H1 (cell line): ENCODE measurements at regions not wholly inside any gene's neighbourhood (a gene's known extent, or its start where the extent isn't known, plus 50 kb on each side); places are given as distances from the start of the nearest gene placed in this dataset.

ENCODE experiments used
- CTCF ChIA-PET: fragments of 300-600 bp; sonication (Branson Sonifier 250); formaldehyde crosslinking; loops from one replicate; lab custom pipeline; 2021; ENCODE audit not compliant: partially characterized antibody; lab: Charles Lee
- POLR2A ChIA-PET: fragments of 300-600 bp; sonication (Branson Sonifier 250); formaldehyde crosslinking; loops from one replicate; lab custom pipeline; 2021; ENCODE audit warnings: inconsistent platforms; ENCODE audit not compliant: partially characterized antibody; lab: Charles Lee
- DNase-seq, 2 experiments: peaks; one replicate each; pipeline versions ENCODE4 v3.0.0 to v3.0.0-alpha.2; 2010 to 2022; ENCODE audit warnings: low spot score in 2 of 2, low read depth in 1 of 2, mixed read lengths in 1 of 2
- FAIRE-seq: peaks from 2 replicates; lab custom pipeline; 2011; peaks lifted over from hg19 to GRCh38; lab: Jason Lieb, UNC
- H2AFZ ChIP-seq: 2 replicates; pipeline ENCODE4 v1.8.1; 2012; ENCODE audit warnings: low read length, inconsistent platforms
- H2AK5ac ChIP-seq: 2 replicates; pipeline ENCODE4 v1.6.1; 2013; ENCODE audit warnings: low read depth, low read length
- H2BK120ac ChIP-seq: replicated peaks from 2 replicates; pipeline ENCODE3; 2013; ENCODE audit warnings: low read depth, low read length, inconsistent platforms
- H2BK12ac ChIP-seq: 2 replicates; pipeline ENCODE4 v1.6.1; 2013; ENCODE audit warnings: low read depth, low read length
- H2BK15ac ChIP-seq: 2 replicates; pipeline ENCODE4 v1.6.1; 2013; ENCODE audit warnings: low read length
- H2BK20ac ChIP-seq: 2 replicates; pipeline ENCODE4 v1.6.1; 2013; ENCODE audit warnings: low read length
- H2BK5ac ChIP-seq: 2 replicates; pipeline ENCODE4 v1.6.1; 2013; ENCODE audit warnings: low read depth, low read length
- H3K14ac ChIP-seq: 2 replicates; pipeline ENCODE4 v1.6.1; 2013; ENCODE audit warnings: inconsistent platforms; ENCODE audit not compliant: insufficient read length
- H3K18ac ChIP-seq: 2 replicates; pipeline ENCODE4 v1.6.1; 2013; ENCODE audit warnings: low read length; ENCODE audit errors: extremely low read depth
- H3K23ac ChIP-seq: 2 replicates; pipeline ENCODE4 v1.6.1; 2013; ENCODE audit warnings: inconsistent platforms; ENCODE audit not compliant: insufficient read length
- H3K23me2 ChIP-seq: 2 replicates; pipeline ENCODE4 v1.6.1; 2013; ENCODE audit warnings: low read depth, low read length
- H3K27ac ChIP-seq: 2 replicates; pipeline ENCODE4 v1.6.1; 2011; ENCODE audit warnings: low read depth, low read length, inconsistent platforms
- H3K27me3 ChIP-seq, 4 experiments: replicated peaks in 1 of 4; 1 replicate in 1 of 4; 2 replicates in 3 of 4; pipeline versions ENCODE4 v1.6.1 to v1.8.1; 2011 to 2013; ENCODE audit warnings: low read length in 3 of 4, mild to moderate bottlenecking in 3 of 4, inconsistent platforms in 2 of 4, mixed read lengths in 2 of 4, moderate library complexity in 1 of 4; ENCODE audit not compliant: control insufficient read depth in 3 of 4, insufficient read depth in 3 of 4; ENCODE audit errors: extremely low read depth in 1 of 4
- H3K36me3 ChIP-seq, 4 experiments: 2 replicates each; pipeline versions ENCODE4 v1.6.1 to v1.8.1; 2011 to 2013; ENCODE audit warnings: mild to moderate bottlenecking in 4 of 4, low read length in 3 of 4, moderate library complexity in 2 of 4, control low read depth in 1 of 4, inconsistent platforms in 1 of 4; ENCODE audit not compliant: insufficient read depth in 4 of 4, control insufficient read depth in 2 of 4
- H3K4ac ChIP-seq: replicated peaks from 2 replicates; pipeline ENCODE3; 2013; ENCODE audit warnings: low read length, low read depth, mixed read lengths, inconsistent platforms; ENCODE audit not compliant: insufficient read length
- H3K4me1 ChIP-seq, 4 experiments: replicated peaks in 1 of 4; 1 replicate in 1 of 4; 2 replicates in 3 of 4; pipeline versions ENCODE4 v1.6.1 to v1.8.1; 2011 to 2013; ENCODE audit warnings: low read length in 3 of 4, inconsistent platforms in 2 of 4, mixed read lengths in 1 of 4; ENCODE audit not compliant: insufficient read depth in 4 of 4, control insufficient read depth in 3 of 4
- H3K4me2 ChIP-seq, 2 experiments: 2 replicates each; pipeline versions ENCODE4 v1.6.1 to v1.8.1; 2011 to 2013; ENCODE audit warnings: low read depth in 2 of 2, low read length in 2 of 2, control low read depth in 1 of 2, inconsistent platforms in 1 of 2, mild to moderate bottlenecking in 1 of 2; ENCODE audit not compliant: insufficient read depth in 1 of 2
- H3K4me3 ChIP-seq, 4 experiments: fragments of 200-600, 300-600 bp in 1 of 4; sonication (generic), shearing (Covaris generic), sonication (Bioruptor Twin) in 1 of 4; 2 replicates each; pipeline versions ENCODE4 v1.5.1 to v1.8.1; 2011 to 2016; ENCODE audit warnings: low read length in 4 of 4, low read depth in 3 of 4, control low read depth in 2 of 4, inconsistent platforms in 2 of 4, mild to moderate bottlenecking in 2 of 4, mixed read lengths in 1 of 4, moderate library complexity in 1 of 4; ENCODE audit not compliant: insufficient read depth in 2 of 4; ENCODE audit errors: extremely low read depth in 1 of 4
- H3K56ac ChIP-seq: replicated peaks from 2 replicates; pipeline ENCODE3; 2013; ENCODE audit warnings: low read depth, mild to moderate bottlenecking, mixed read lengths, low read length, inconsistent platforms; ENCODE audit not compliant: insufficient read length
- H3K79me1 ChIP-seq: 2 replicates; pipeline ENCODE4 v1.6.1; 2013; ENCODE audit warnings: low read depth, low read length, control low read depth
- H3K79me2 ChIP-seq, 2 experiments: 2 replicates each; pipeline versions ENCODE4 v1.6.1 to v1.8.1; 2012 to 2013; ENCODE audit warnings: low read length in 2 of 2, mild to moderate bottlenecking in 2 of 2, inconsistent platforms in 1 of 2; ENCODE audit not compliant: insufficient read depth in 2 of 2, control insufficient read depth in 1 of 2
- H3K9ac ChIP-seq, 4 experiments: replicated peaks in 1 of 4; 1 replicate in 1 of 4; 2 replicates in 3 of 4; pipeline versions ENCODE4 v1.6.1 to v1.8.1; 2011 to 2013; ENCODE audit warnings: low read depth in 3 of 4, low read length in 3 of 4, control low read depth in 2 of 4, mild to moderate bottlenecking in 2 of 4, moderate library complexity in 2 of 4, inconsistent platforms in 1 of 4; ENCODE audit errors: extremely low read depth in 1 of 4
- H3K9me3 ChIP-seq, 2 experiments: 2 replicates each; pipeline versions ENCODE4 v1.6.1 to v1.8.1; 2012 to 2013; ENCODE audit warnings: mild to moderate bottlenecking in 2 of 2, moderate library complexity in 2 of 2, control low read depth in 1 of 2, inconsistent platforms in 1 of 2, low read depth in 1 of 2, low read length in 1 of 2, mixed read lengths in 1 of 2; ENCODE audit not compliant: insufficient read depth in 2 of 2
- H4K20me1 ChIP-seq, 2 experiments: replicated peaks in 1 of 2; 2 replicates each; pipeline versions ENCODE3 to v1.8.1; 2011 to 2013; ENCODE audit warnings: inconsistent platforms in 2 of 2, low read length in 2 of 2, mild to moderate bottlenecking in 1 of 2; ENCODE audit not compliant: insufficient read depth in 2 of 2, control insufficient read depth in 1 of 2
- H4K5ac ChIP-seq: 2 replicates; pipeline ENCODE4 v1.6.1; 2013; ENCODE audit warnings: low read length, low read depth, mixed read lengths, inconsistent platforms; ENCODE audit not compliant: insufficient read length
- H4K8ac ChIP-seq: 2 replicates; pipeline ENCODE4 v1.8.0; 2013; ENCODE audit warnings: mild to moderate bottlenecking, moderate library complexity, low read length, inconsistent platforms; ENCODE audit not compliant: insufficient read depth; ENCODE audit errors: extremely low read depth
- H4K91ac ChIP-seq: replicated peaks from 2 replicates; pipeline ENCODE3; 2013; ENCODE audit warnings: low read length, mixed read lengths, inconsistent platforms; ENCODE audit not compliant: insufficient read length
- ASH2L ChIP-seq: fragments of 200-600, 300-600 bp; sonication (generic); IDR thresholded peaks from one replicate; pipeline ENCODE4 v1.7.1; 2017; ENCODE audit warnings: low read length
- ATF3 ChIP-seq: IDR thresholded peaks from 2 replicates; pipeline ENCODE4 v1.6.1; 2011; ENCODE audit warnings: low read depth, mild to moderate bottlenecking, low read length; ENCODE audit not compliant: insufficient read depth
- BRCA1 ChIP-seq: IDR thresholded peaks from 2 replicates; pipeline ENCODE4 v1.6.1; 2012; ENCODE audit warnings: low read depth, low read length, improper control_type of control experiment
- CHD1 ChIP-seq: IDR thresholded peaks from 2 replicates; pipeline ENCODE4 v1.6.1; 2012; ENCODE audit warnings: low read depth, low read length, improper control_type of control experiment
- EP300 ChIP-seq, 2 experiments: IDR thresholded peaks; 1 replicate in 1 of 2; 2 replicates in 1 of 2; pipeline ENCODE4 v1.6.1; 2011 to 2012; ENCODE audit warnings: low read depth in 2 of 2, low read length in 2 of 2, mild to moderate bottlenecking in 2 of 2, borderline replicate concordance in 1 of 2, inconsistent platforms in 1 of 2, moderate library complexity in 1 of 2
- GABPA ChIP-seq: IDR thresholded peaks from 2 replicates; pipeline ENCODE4 v1.6.1; 2011; ENCODE audit warnings: mild to moderate bottlenecking, low read length, moderate library complexity, borderline replicate concordance; ENCODE audit not compliant: insufficient read depth
- GTF2F1 ChIP-seq: IDR thresholded peaks from 2 replicates; pipeline ENCODE4 v1.6.1; 2012; ENCODE audit warnings: low read depth, low read length, improper control_type of control experiment, borderline replicate concordance
- JUND ChIP-seq: IDR thresholded peaks from 2 replicates; pipeline ENCODE4 v1.6.1; 2011; ENCODE audit warnings: mild to moderate bottlenecking, improper control_type of control experiment, low read length
- KDM5A ChIP-seq: fragments of 200-600 bp; IDR thresholded peaks from 2 replicates; pipeline ENCODE4 v1.7.1; 2012; ENCODE audit warnings: mild to moderate bottlenecking, low read length, inconsistent platforms, mixed read lengths
- RBBP5 ChIP-seq: IDR thresholded peaks from 2 replicates; pipeline ENCODE4 v1.7.1; 2012; ENCODE audit warnings: low read depth, mild to moderate bottlenecking, inconsistent platforms, low read length, moderate library complexity, borderline replicate concordance
- RXRA ChIP-seq: IDR thresholded peaks from 2 replicates; pipeline ENCODE4 v1.6.1; 2011; ENCODE audit warnings: low read depth, mild to moderate bottlenecking, low read length, moderate library complexity; ENCODE audit not compliant: insufficient read depth
- SIRT6 ChIP-seq: IDR thresholded peaks from one replicate; pipeline ENCODE4 v1.7.1; 2012; ENCODE audit warnings: low read length, inconsistent platforms
- SP1 ChIP-seq: IDR thresholded peaks from 2 replicates; pipeline ENCODE4 v1.6.1; 2011; ENCODE audit warnings: low read depth, low read length
- SP4 ChIP-seq: IDR thresholded peaks from 2 replicates; pipeline ENCODE4 v1.6.1; 2012; ENCODE audit warnings: low read length, inconsistent platforms
- TEAD4 ChIP-seq: IDR thresholded peaks from 2 replicates; pipeline ENCODE4 v1.6.1; 2012; ENCODE audit warnings: low read depth, low read length, inconsistent platforms, mixed read lengths
- WGBS, 2 experiments: shearing (Covaris generic) in 1 of 2; methylation state at CpG; one replicate each; pipeline versions ENCODE4 v1.1.6 to v1.1.7; 2013 to 2015; ENCODE audit warnings: low lambda C conversion rate in 2 of 2, mixed read lengths in 2 of 2, inconsistent platforms in 1 of 2, low coverage in 1 of 2, missing lambda C conversion rate in 1 of 2; ENCODE audit not compliant: insufficient replicate concordance in 2 of 2, insufficient coverage in 1 of 2, insufficient read length in 1 of 2; ENCODE audit errors: extremely low coverage in 1 of 2, missing lambda C conversion rate in 1 of 2; 5-methylcytosine and 5-hydroxymethylcytosine counted together

- H2BK5ac ChIP-seq, result no peak overlapping the region
- 87% methylated on average over 2 of the region's 2 CpGs; no CpG with 5 or more reads in 1 of the 2 experiments for WGBS, 2 experiments
- ChIA-PET CTCF (no interaction called here), POLR2A (no interaction called here)
- H3K79me1 ChIP-seq, result no peaks in the 10 kb centered on the region
- DNase-seq (no peak), FAIRE-seq (no peak)
- no peak overlapping the region for H2BK15ac ChIP-seq
- no peak overlapping the region for H4K5ac ChIP-seq
- no peak overlapping the region for H3K4me2 ChIP-seq
- no peaks in the 10 kb centered on the region for H3K4me1 ChIP-seq
- no peak overlapping the region for H3K56ac ChIP-seq
- H3K4ac ChIP-seq, result no peak overlapping the region
- H2AK5ac ChIP-seq, result no peak overlapping the region
- H3K14ac ChIP-seq, result no peak overlapping the region
- no peak overlapping the region for H2BK12ac ChIP-seq
- no peaks in the 10 kb centered on the region for H3K36me3 ChIP-seq
- no peaks in the 10 kb centered on the region for H4K20me1 ChIP-seq
- H2BK120ac ChIP-seq, result no peak overlapping the region
- no peak overlapping the region for H3K27ac ChIP-seq
- H3K18ac ChIP-seq, result no peak overlapping the region
- no peaks in the 10 kb centered on the region for H3K9me3 ChIP-seq
- no peak overlapping the region for H4K91ac ChIP-seq
- H2AFZ ChIP-seq, result no peak overlapping the region
- no peak for TF ChIP-seq SP1
- no peak for TF ChIP-seq TEAD4
- no peak for TF ChIP-seq GABPA
- no peak for TF ChIP-seq SIRT6
- TF ChIP-seq ATF3, result no peak
- no peak for TF ChIP-seq KDM5A
- no peak for TF ChIP-seq CHD1
- no peak for TF ChIP-seq GTF2F1
- TF ChIP-seq JUND, result no peak
- TF ChIP-seq EP300 (IDR thresholded peaks at IDR 0.05; ENCODE audit: borderline replicate concordance in 1 of 2, low read depth in 2 of 2, low read length in 2 of 2), result no peak
- TF ChIP-seq RBBP5, result no peak
- no peak for TF ChIP-seq BRCA1
- no peak for TF ChIP-seq SP4
- TF ChIP-seq ASH2L, result no peak
- TF ChIP-seq RXRA, result no peak
- H3K4me3 ChIP-seq, result no peak overlapping the region
- H3K23ac ChIP-seq, result no peak overlapping the region
- H3K23me2 ChIP-seq, result no peaks in the 10 kb centered on the region
- no peaks in the 10 kb centered on the region for H3K27me3 ChIP-seq
- no peak overlapping the region for H2BK20ac ChIP-seq
- no peak overlapping the region for H4K8ac ChIP-seq
- H3K79me2 ChIP-seq, result no peaks in the 10 kb centered on the region
- H3K9ac ChIP-seq, result no peak overlapping the region
These were observed 185.5 kb upstream of the NBEA start for GRCh38 chr13:34756572-34756971.
